ENCODE measurements at regions not wholly inside any gene's neighbourhood (a gene's known extent, or its start where the extent isn't known, plus 50 kb on each side); places are given as distances from the start of the nearest gene placed in this dataset.

- DNase-seq (ENCODE audit: low spot score) = no peak
- TF ChIP-seq CTCF (IDR thresholded peaks at IDR 0.05; ENCODE audit: extremely low read depth, missing control alignments) = no peak
Observed at GRCh38 chr9:107688728-107689127, 199.2 kb upstream of the KLF4 start.

- TF ChIP-seq CTCF (IDR thresholded peaks at IDR 0.05; ENCODE audit: extremely low read depth, missing control alignments) = no peak
- no peak for DNase-seq (ENCODE audit: low spot score)
Observed at GRCh38 chr9:107685901-107686300, 196.3 kb upstream of the KLF4 start.

- no peak for DNase-seq (ENCODE audit: low spot score)
- TF ChIP-seq CTCF (IDR thresholded peaks at IDR 0.05; ENCODE audit: extremely low read depth, missing control alignments) = no peak
Observed at GRCh38 chr9:107685376-107685775, 195.8 kb upstream of the KLF4 start.

- no peak for TF ChIP-seq CTCF (IDR thresholded peaks at IDR 0.05; ENCODE audit: extremely low read depth, missing control alignments)
- DNase-seq (ENCODE audit: low spot score) = no peak
Observed at GRCh38 chr9:107684224-107684623, 194.7 kb upstream of the KLF4 start.

- TF ChIP-seq CTCF (IDR thresholded peaks at IDR 0.05; ENCODE audit: extremely low read depth, missing control alignments) = no peak
- DNase-seq (ENCODE audit: low spot score) = no peak
Observed at GRCh38 chr9:107683566-107683965, 194.0 kb upstream of the KLF4 start.

GRCh38 chr9:107681988-107682387 lies 192.4 kb upstream of the KLF4 start:
- no peak for TF ChIP-seq CTCF (IDR thresholded peaks at IDR 0.05; ENCODE audit: extremely low read depth, missing control alignments)
- DNase-seq (ENCODE audit: low spot score) = no peak

GRCh38 chr9:107675351-107676259 lies 186.0 kb upstream of the KLF4 start:
- no peak for DNase-seq (ENCODE audit: low spot score)
- no peak for TF ChIP-seq CTCF (IDR thresholded peaks at IDR 0.05; ENCODE audit: extremely low read depth, missing control alignments)
